ENCODE measurements at regions not wholly inside any gene's neighbourhood (a gene's known extent, or its start where the extent isn't known, plus 50 kb on each side); places are given as distances from the start of the nearest gene placed in this dataset.

DNA sequence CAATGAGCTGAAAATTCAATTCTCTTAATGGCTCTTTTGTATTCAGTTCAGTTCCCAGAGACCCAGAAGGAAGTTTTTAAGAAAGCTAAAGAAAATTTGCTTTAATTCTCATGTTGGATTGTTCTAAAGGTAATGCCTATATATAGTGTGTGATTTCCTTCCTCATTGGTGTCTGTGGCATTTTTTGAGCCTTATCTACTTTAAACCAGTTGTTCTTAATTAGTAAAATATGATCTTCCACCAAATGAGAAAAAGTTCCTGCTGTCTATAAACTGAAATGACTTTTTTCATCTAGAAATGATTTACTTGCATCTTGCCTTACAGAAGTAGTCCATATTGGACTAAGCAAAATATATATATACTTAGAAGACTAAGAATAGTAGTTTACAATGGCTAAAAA, 622.1 kb upstream of the KIRREL3 start:
- no peaks in the 10 kb centered on the region for H3K9me3 ChIP-seq (replicated peaks)
- no peak overlapping the region for H3K27ac ChIP-seq (replicated peaks)
- H3K27me3 ChIP-seq (ENCODE audit: low read depth), result no peaks in the 10 kb centered on the region
- no peak for TF ChIP-seq CTCF (IDR thresholded peaks at IDR 0.05; ENCODE audit: borderline replicate concordance)
- no peak for DNase-seq
- H3K36me3 ChIP-seq, result no peaks in the 10 kb centered on the region
- H3K4me3 ChIP-seq, result no peak overlapping the region
- H3K4me1 ChIP-seq, result no peaks in the 10 kb centered on the region
- intact Hi-C loops (cut with micrococcal nuclease), result no loop called here

GRCh38 chr11:127620671-127621070, 620.1 kb upstream of the KIRREL3 start:
- DNase-seq, result no peak
- no peaks in the 10 kb centered on the region for H3K36me3 ChIP-seq
- H3K4me1 ChIP-seq, result no peaks in the 10 kb centered on the region
- H3K4me3 ChIP-seq, result no peak overlapping the region
- TF ChIP-seq CTCF (IDR thresholded peaks at IDR 0.05; ENCODE audit: borderline replicate concordance), result no peak
- H3K27me3 ChIP-seq (ENCODE audit: low read depth), result no peaks in the 10 kb centered on the region
- no peak overlapping the region for H3K27ac ChIP-seq (replicated peaks)
- no peaks in the 10 kb centered on the region for H3K9me3 ChIP-seq (replicated peaks)
- intact Hi-C loops (cut with micrococcal nuclease), result no loop called here

DNA sequence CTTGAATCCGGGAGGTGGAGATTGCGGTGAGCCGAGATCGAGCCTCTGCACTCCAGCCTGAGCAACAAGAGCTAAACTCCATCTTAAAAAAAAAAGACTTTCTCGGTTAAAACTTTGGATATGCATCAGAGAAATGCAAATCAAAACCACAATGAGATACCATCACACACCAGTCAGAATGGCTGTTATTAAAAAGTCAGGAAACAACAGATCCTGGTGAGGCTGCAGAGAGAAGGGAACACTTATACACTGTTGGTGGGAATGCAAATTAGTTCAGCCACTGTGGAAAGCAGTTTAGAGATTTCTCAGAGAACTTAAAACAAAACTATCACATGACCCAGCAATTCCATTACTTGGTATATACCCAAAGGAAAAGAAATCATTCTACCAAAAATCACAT, 619.4 kb upstream of the KIRREL3 start:
- TF ChIP-seq CTCF (IDR thresholded peaks at IDR 0.05; ENCODE audit: borderline replicate concordance), result no peak
- no peaks in the 10 kb centered on the region for H3K4me1 ChIP-seq
- no peaks in the 10 kb centered on the region for H3K36me3 ChIP-seq
- intact Hi-C loops (cut with micrococcal nuclease), result no loop called here
- H3K27ac ChIP-seq (replicated peaks), result no peak overlapping the region
- no peaks in the 10 kb centered on the region for H3K9me3 ChIP-seq (replicated peaks)
- DNase-seq, result no peak
- no peaks in the 10 kb centered on the region for H3K27me3 ChIP-seq (ENCODE audit: low read depth)
- no peak overlapping the region for H3K4me3 ChIP-seq

DNA sequence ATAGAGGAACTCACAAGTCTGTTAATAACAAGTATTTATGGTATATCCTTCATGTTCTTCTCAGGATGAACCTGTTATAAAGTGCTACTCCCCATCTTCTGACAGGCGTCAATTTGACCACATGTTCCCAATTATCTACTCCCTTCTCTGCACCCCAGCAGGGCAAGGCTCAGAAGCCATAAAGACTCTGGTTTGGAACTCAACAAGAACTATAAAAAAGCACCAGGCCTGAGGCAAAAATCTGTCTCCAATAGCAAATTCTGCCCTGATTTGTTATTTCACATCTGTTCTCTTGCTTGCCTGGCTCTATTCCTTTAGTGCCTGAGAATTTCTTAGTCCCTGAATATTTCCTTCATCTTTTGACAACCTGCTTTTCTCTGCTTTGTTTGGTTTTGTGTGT, 618.2 kb upstream of the KIRREL3 start:
- H3K27me3 ChIP-seq (ENCODE audit: low read depth), result no peaks in the 10 kb centered on the region
- intact Hi-C loops (cut with micrococcal nuclease), result no loop called here
- no peak overlapping the region for H3K4me3 ChIP-seq
- TF ChIP-seq CTCF (IDR thresholded peaks at IDR 0.05; ENCODE audit: borderline replicate concordance), result no peak
- no peak for DNase-seq
- H3K27ac ChIP-seq (replicated peaks), result no peak overlapping the region
- H3K9me3 ChIP-seq (replicated peaks), result no peaks in the 10 kb centered on the region
- H3K4me1 ChIP-seq, result no peaks in the 10 kb centered on the region
- no peaks in the 10 kb centered on the region for H3K36me3 ChIP-seq

DNA sequence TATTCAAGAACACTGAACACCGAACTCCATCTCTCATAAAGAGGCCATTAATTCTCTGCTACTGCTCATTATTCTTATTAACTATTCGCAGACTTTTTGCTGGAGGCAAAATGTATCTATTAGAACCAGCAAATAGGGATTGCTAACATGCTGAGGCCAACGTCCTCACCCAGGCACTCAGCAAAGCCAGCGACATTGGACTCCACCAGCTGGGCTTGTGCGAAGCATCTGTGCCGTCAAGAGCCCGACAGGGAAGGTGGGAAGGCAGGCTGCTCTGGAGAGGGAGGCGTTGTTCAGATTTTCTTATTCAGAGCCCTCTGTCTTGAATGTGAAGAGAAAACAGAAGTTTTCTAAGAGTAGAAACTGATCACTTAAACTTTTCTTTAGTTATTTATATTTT, 615.6 kb upstream of the KIRREL3 start:
- H3K4me1 ChIP-seq, result no peaks in the 10 kb centered on the region
- H3K27ac ChIP-seq (replicated peaks), result no peak overlapping the region
- DNase-seq, result no peak
- no peaks in the 10 kb centered on the region for H3K9me3 ChIP-seq (replicated peaks)
- intact Hi-C loops (cut with micrococcal nuclease), result no loop called here
- no peak for TF ChIP-seq CTCF (IDR thresholded peaks at IDR 0.05; ENCODE audit: borderline replicate concordance)
- no peaks in the 10 kb centered on the region for H3K36me3 ChIP-seq
- no peaks in the 10 kb centered on the region for H3K27me3 ChIP-seq (ENCODE audit: low read depth)
- H3K4me3 ChIP-seq, result no peak overlapping the region

GRCh38 chr11:127612607-127613006, 612.0 kb upstream of the KIRREL3 start:
- Histone ChIP-seq H3K27me3 (ENCODE audit: low read depth) (no peaks in the 10 kb centered on the region), H3K4me1 (no peaks in the 10 kb centered on the region), H3K36me3 (no peaks in the 10 kb centered on the region), H3K27ac (replicated peaks) (no peak overlapping the region), H3K4me3 (no peak overlapping the region), H3K9me3 (replicated peaks) (no peaks in the 10 kb centered on the region)
- intact Hi-C loops (cut with micrococcal nuclease), result no loop called here
- no peak for TF ChIP-seq CTCF (IDR thresholded peaks at IDR 0.05; ENCODE audit: borderline replicate concordance)
- no peak for DNase-seq

Data from left ventricle myocardium inferior (tissue), 1 donor.